Esophagus squamous epithelium (tissue), 5 donors: ENCODE measurements at regions not wholly inside any gene's neighbourhood (a gene's known extent, or its start where the extent isn't known, plus 50 kb on each side); places are given as distances from the start of the nearest gene placed in this dataset.

Experiments
- DNase-seq: peaks from one replicate; lab custom pipeline; 2025; lab: John Stamatoyannopoulos, UW
- H3K27ac ChIP-seq, 4 donors: fragments of 200-600 bp; sonication (generic); one replicate each; pipeline ENCODE4 v1.5.1; 2016 to 2019; ENCODE audit warnings: mild to moderate bottlenecking in 1 of 4
- H3K27me3 ChIP-seq, 4 donors: fragments of 200-600 bp; sonication (generic); 1 replicate in 3 of 4; 2 replicates in 1 of 4; pipeline versions ENCODE4 v1.5.1 to v1.6.0; 2017 to 2021; ENCODE audit warnings: antibody characterized with exemption in 1 of 4
- H3K36me3 ChIP-seq, 3 donors: fragments of 200-600 bp; sonication (generic); one replicate each; pipeline ENCODE4 v1.5.1; 2016 to 2019
- H3K4me1 ChIP-seq, 3 donors: fragments of 200-600 bp; sonication (generic); one replicate each; pipeline ENCODE4 v1.5.1; 2017 to 2019
- H3K4me3 ChIP-seq, 4 donors: fragments of 200-600 bp; sonication (generic); 1 replicate in 3 of 4; 2 replicates in 1 of 4; pipeline ENCODE4 v1.5.1; 2016 to 2019; ENCODE audit warnings: mild to moderate bottlenecking in 2 of 4, moderate library complexity in 1 of 4
- H3K9me3 ChIP-seq, 3 donors: fragments of 200-600 bp; sonication (generic); one replicate each; pipeline ENCODE4 v1.5.1; 2016 to 2019
- POLR2A ChIP-seq, 4 donors: fragments of 450-650 bp; IDR thresholded peaks; one replicate each; pipeline ENCODE4 v1.6.1; 2017; ENCODE audit warnings: antibody characterized with exemption in 4 of 4, mild to moderate bottlenecking in 4 of 4, moderate library complexity in 3 of 4
- WGBS, 2 donors: methylation state at CpG; one replicate each; pipeline ENCODE4 v1.1.5; 2018; 5-methylcytosine and 5-hydroxymethylcytosine counted together
- intact Hi-C: fragments of 100-400 bp; cut with DNase I; formaldehyde crosslinking; loops from one replicate; pipeline ENCODE4 v1.15.0; 2022
- TF ChIP-seq, protein P1 (sequence below), 6 experiments: fragments of 450-650 bp in 4 of 6; fragments of 200-600 bp in 2 of 6; sonication (generic) in 2 of 6; IDR thresholded peaks; one replicate each; pipeline ENCODE4 v1.5.1; 2016 to 2019; ENCODE audit warnings: antibody characterized with exemption in 6 of 6, mild to moderate bottlenecking in 4 of 6, moderate library complexity in 4 of 6
- donor health status: DM: yes; HTN: yes; CAD: no.

GRCh38 chr5:56342616-56343015 lies 109.5 kb upstream of the ANKRD55 start:
- Histone ChIP-seq H3K9me3 (no peaks in the 10 kb centered on the region), H3K36me3 (no peaks in the 10 kb centered on the region), H3K4me1 (no peaks in the 10 kb centered on the region), H3K27me3 (no peaks in the 10 kb centered on the region), H3K4me3 (no peak overlapping the region), H3K27ac (no peak overlapping the region)
- no peak for TF ChIP-seq POLR2A (IDR thresholded peaks at IDR 0.05)
- TF ChIP-seq, protein P1, sequence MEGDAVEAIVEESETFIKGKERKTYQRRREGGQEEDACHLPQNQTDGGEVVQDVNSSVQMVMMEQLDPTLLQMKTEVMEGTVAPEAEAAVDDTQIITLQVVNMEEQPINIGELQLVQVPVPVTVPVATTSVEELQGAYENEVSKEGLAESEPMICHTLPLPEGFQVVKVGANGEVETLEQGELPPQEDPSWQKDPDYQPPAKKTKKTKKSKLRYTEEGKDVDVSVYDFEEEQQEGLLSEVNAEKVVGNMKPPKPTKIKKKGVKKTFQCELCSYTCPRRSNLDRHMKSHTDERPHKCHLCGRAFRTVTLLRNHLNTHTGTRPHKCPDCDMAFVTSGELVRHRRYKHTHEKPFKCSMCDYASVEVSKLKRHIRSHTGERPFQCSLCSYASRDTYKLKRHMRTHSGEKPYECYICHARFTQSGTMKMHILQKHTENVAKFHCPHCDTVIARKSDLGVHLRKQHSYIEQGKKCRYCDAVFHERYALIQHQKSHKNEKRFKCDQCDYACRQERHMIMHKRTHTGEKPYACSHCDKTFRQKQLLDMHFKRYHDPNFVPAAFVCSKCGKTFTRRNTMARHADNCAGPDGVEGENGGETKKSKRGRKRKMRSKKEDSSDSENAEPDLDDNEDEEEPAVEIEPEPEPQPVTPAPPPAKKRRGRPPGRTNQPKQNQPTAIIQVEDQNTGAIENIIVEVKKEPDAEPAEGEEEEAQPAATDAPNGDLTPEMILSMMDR (IDR thresholded peaks at IDR 0.05) = no peak
- 75 to 98% methylated on average over 2 to 3 of the region's 3 CpGs for WGBS, 2 donors
- no peak for DNase-seq
- intact Hi-C loops = no loop called here

DNA sequence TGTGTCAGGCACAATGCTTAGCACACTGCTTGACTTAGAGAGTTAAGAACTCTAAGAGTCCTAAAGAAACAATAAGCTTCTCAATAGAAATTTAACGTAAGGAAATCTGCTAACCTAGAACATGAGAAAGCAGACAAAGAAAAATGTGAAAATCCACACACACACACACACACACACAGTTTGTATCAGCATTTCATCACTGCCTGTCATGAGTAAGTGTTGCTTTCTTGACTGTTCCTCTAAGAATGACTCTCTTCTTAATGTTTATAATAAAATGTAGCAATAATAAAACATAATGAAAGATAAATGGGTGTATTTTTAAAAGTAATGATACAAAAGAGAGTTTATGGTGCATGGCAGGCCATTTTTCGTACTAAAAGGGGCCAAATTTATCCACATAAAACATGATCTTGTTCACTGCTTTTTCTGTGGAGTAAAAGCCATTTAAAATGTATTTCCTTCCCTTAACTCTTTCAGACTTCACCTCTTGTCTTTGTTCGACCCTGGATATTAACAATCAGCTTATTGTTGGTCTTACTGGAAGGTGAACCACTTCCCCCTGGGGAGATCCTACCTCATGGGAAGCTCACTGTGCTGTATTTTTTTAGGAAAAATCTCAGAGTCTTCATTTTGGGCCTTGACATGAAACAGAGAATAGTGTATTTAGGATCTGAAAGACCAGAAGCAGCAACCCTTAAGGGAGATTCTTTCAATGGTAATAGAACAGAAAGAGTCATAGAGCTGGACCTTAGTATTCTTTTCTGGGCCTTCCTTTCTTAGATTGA lies 107.3 kb upstream of the ANKRD55 start:
- no peaks in the 10 kb centered on the region for H3K36me3 ChIP-seq
- H3K9me3 ChIP-seq = no peaks in the 10 kb centered on the region
- no peak for TF ChIP-seq POLR2A (IDR thresholded peaks at IDR 0.05)
- TF ChIP-seq, protein P1 (IDR thresholded peaks at IDR 0.05) = no peak
- H3K4me3 ChIP-seq = no peak overlapping the region
- no peak for DNase-seq
- H3K27ac ChIP-seq = no peak overlapping the region
- no peaks in the 10 kb centered on the region for H3K27me3 ChIP-seq
- 83% methylated on average over 3 of the region's 3 CpGs for WGBS, 2 donors
- intact Hi-C loops = no loop called here
- H3K4me1 ChIP-seq = no peaks in the 10 kb centered on the region

DNA sequence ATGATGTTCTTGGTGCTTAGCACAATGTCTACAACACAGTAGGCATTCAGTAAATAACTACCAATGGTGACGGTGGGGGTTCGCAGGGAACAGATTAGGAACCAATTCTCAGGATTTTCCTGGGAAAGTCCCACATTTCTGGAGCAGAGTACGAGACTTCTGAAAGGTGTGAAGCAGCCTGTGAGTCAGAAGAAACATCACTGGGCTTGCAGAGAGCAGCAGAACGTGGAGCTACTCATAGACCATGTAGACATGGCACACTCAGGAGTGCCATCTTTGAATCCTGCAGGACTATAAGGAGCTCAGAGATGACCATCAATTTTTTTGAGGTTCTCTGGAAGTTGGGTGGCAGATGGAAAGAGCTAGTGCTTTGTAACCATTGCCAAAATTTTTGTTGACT lies 106.6 kb upstream of the ANKRD55 start:
- WGBS, 2 donors = 45 to 61% methylated on average over 2 to 4 of the region's 4 CpGs
- H3K4me1 ChIP-seq = no peaks in the 10 kb centered on the region
- no peaks in the 10 kb centered on the region for H3K36me3 ChIP-seq
- peaks cover 0 to 3% (median 0%) of the 10 kb centered on the region in 3 donors for H3K9me3 ChIP-seq
- H3K27ac ChIP-seq = no peak overlapping the region
- no peak overlapping the region for H3K4me3 ChIP-seq
- DNase-seq = no peak
- no peaks in the 10 kb centered on the region for H3K27me3 ChIP-seq
- intact Hi-C loops = no loop called here
- TF ChIP-seq, protein P1 (IDR thresholded peaks at IDR 0.05) = no peak
- TF ChIP-seq POLR2A (IDR thresholded peaks at IDR 0.05) = no peak

DNA sequence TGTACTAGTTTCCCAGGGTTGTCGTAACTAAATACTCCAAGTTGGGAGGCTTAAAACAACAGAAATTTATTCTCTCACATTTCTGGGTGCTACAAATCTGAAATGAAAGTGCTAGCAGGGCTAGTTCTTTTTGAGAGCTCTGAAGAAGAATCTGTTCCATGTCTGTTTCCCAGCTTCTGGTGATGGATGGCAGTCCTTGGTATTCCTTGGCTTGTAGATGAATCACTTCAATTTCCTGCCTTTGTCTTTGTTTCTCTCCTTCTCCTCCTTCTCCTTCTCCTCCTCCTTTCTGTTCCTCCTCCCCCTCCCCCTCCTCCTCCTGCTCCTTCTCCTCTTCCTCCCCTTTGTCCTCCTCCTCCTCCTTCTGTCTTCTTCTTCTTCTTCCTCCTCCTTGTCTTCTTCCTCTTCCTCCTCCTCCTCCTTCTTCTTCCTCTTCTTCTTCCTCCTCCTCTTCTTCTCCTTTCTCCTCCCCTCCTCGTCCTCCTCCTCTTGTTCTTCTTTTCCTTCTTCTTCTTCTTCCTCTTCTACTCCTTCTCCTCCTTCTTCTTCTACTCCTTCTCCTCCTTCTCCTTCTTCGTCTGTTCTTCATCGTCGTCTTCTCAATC lies 104.7 kb upstream of the ANKRD55 start:
- H3K27me3 ChIP-seq = no peaks in the 10 kb centered on the region
- WGBS, 2 donors = 90 to 94% methylated on average over 5 of the region's 5 CpGs
- DNase-seq = no peak
- H3K4me3 ChIP-seq = no peak overlapping the region
- H3K4me1 ChIP-seq = no peaks in the 10 kb centered on the region
- no peak overlapping the region for H3K27ac ChIP-seq
- peaks cover 0 to 3% (median 0%) of the 10 kb centered on the region in 3 donors for H3K9me3 ChIP-seq
- TF ChIP-seq POLR2A (IDR thresholded peaks at IDR 0.05) = no peak
- TF ChIP-seq, protein P1 (IDR thresholded peaks at IDR 0.05) = no peak
- no peaks in the 10 kb centered on the region for H3K36me3 ChIP-seq
- intact Hi-C loops = no loop called here

DNA sequence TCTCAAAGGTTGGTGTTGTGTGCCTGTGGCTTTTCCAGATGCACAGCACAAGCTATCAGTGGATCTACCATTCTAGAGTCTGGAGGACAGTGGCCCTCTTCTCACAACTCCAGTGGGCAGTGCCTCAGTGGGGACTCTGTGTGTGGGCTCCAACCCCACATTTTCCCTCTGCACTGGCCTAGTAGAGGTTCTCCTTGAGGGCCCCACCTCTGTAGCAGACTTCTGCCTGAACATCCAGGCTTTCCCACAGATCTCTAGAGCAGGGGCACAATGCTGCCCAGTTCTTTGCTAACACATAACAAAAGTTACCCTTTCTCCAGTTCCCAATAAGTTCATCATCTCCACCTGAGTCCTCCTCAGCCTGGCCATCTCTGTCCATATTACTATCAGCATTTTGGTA lies 102.1 kb upstream of the ANKRD55 start:
- intact Hi-C loops = no loop called here
- Histone ChIP-seq H3K4me3 (no peak overlapping the region), H3K36me3 (no peaks in the 10 kb centered on the region), H3K9me3 (peaks cover 0 to 3% (median 0%) of the 10 kb centered on the region in 3 donors), H3K4me1 (peaks cover 0 to under 1% (median 0%) of the 10 kb centered on the region in 3 donors), H3K27ac (no peak overlapping the region), H3K27me3 (no peaks in the 10 kb centered on the region)
- TF ChIP-seq POLR2A (IDR thresholded peaks at IDR 0.05) = no peak
- TF ChIP-seq, protein P1 (IDR thresholded peaks at IDR 0.05) = no peak
- DNase-seq = no peak
